DND-41 (cell line): ENCODE measurements at regions not wholly inside any gene's neighbourhood (a gene's known extent, or its start where the extent isn't known, plus 50 kb on each side); places are given as distances from the start of the nearest gene placed in this dataset.

Source experiments
- CTCF ChIP-seq: IDR thresholded peaks from 2 replicates; pipeline ENCODE4 v1.5.1; 2012; ENCODE audit warnings: borderline replicate concordance, low read length, moderate library complexity, mild to moderate bottlenecking; ENCODE audit not compliant: poor library complexity, severe bottlenecking; ENCODE audit errors: extremely low read depth
- EZH2 ChIP-seq: IDR thresholded peaks from 3 replicates; pipeline ENCODE4 v1.6.1; 2012; ENCODE audit warnings: borderline replicate concordance, low read depth, mild to moderate bottlenecking, moderate library complexity, low read length, inconsistent platforms; ENCODE audit not compliant: severe bottlenecking

GRCh38 chr3:75341324-75342067 is 322.6 kb upstream of the FRG2C start:
- no peak for TF ChIP-seq CTCF
- no peak for TF ChIP-seq EZH2
